ENCODE measurements at regions not wholly inside any gene's neighbourhood (a gene's known extent, or its start where the extent isn't known, plus 50 kb on each side); places are given as distances from the start of the nearest gene placed in this dataset.
"Not testable (repeated sequence)": the region's sequence is repeated elsewhere in the genome, so short reads cannot be mapped to it uniquely, and the experiment has no call there.

DNA sequence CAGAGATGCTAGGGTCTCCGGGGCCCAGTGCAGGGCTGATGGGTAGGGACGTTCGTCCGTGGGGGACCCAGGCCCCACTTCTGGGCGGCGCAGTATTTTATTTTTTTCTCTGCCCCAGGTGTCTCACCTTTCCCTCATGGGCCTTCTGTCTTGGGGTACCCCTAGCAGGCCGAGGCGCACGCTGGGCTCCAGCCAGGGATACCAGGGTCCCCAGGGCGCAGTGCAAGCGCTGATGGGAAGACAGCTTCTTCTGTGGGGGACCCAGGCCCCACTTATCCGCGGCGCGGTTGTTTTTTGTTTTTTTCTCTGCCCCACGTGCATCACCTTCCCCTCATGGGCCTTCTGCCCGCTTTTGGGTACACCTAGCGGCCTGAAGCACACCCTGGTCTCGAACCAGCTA, 1572.8 kb downstream of the TSPY10 start:
- DNase-seq; H3K9me3 ChIP-seq (ENCODE audit: control insufficient read depth, low read length); H3K4me1 ChIP-seq (ENCODE audit: control insufficient read depth in 1 of 2, insufficient read depth in 2 of 2, low read length in 2 of 2); H3K36me3 ChIP-seq (ENCODE audit: control insufficient read depth in 1 of 2, insufficient read depth in 2 of 2, low read length in 1 of 2); ATAC-seq (ENCODE audit: low FRiP score); H3K27me3 ChIP-seq (ENCODE audit: control insufficient read depth in 1 of 2, insufficient read depth in 2 of 2, low read length in 1 of 2); H3K27ac ChIP-seq (ENCODE audit: low read depth in 1 of 2, low read length in 2 of 2); H3K4me3 ChIP-seq (ENCODE audit: low read length in 2 of 2); intact Hi-C loops (cut with DNase I): not testable (repeated sequence)
- WGBS, 2 donors, result 59 to 75% methylated on average over 4 to 19 of the region's 19 CpGs

DNA sequence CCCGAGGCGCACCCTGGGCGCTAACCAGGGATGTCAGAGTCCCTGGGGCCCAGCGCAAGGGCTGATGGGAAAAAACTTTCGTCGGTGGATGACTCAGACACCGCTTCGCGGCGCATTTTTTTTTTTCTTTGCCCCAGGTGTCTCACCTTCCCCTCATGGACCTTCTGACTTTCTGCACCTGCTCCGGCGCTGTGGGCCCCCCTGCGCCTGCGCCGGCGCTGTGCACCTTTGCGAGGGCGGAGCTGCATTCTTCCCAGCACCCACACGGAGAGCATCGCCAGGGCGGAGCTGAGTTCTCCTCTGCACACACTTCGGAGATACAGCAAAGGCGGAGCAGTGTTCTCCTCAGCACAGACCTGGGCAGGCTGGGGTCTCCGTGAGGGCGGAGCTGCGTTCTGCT, 1575.3 kb downstream of the TSPY10 start:
- H3K27ac ChIP-seq (ENCODE audit: low read depth in 1 of 2, low read length in 2 of 2); H3K36me3 ChIP-seq (ENCODE audit: control insufficient read depth in 1 of 2, insufficient read depth in 2 of 2, low read length in 1 of 2); DNase-seq; H3K9me3 ChIP-seq (ENCODE audit: control insufficient read depth, low read length); H3K27me3 ChIP-seq (ENCODE audit: control insufficient read depth in 1 of 2, insufficient read depth in 2 of 2, low read length in 1 of 2); H3K4me1 ChIP-seq (ENCODE audit: control insufficient read depth in 1 of 2, insufficient read depth in 2 of 2, low read length in 2 of 2); ATAC-seq (ENCODE audit: low FRiP score); H3K4me3 ChIP-seq (ENCODE audit: low read length in 2 of 2); intact Hi-C loops (cut with DNase I): not testable (repeated sequence)
- 57 to 61% methylated on average over 10 to 26 of the region's 26 CpGs for whole genome bisulfite sequencing, 2 donors

DNA sequence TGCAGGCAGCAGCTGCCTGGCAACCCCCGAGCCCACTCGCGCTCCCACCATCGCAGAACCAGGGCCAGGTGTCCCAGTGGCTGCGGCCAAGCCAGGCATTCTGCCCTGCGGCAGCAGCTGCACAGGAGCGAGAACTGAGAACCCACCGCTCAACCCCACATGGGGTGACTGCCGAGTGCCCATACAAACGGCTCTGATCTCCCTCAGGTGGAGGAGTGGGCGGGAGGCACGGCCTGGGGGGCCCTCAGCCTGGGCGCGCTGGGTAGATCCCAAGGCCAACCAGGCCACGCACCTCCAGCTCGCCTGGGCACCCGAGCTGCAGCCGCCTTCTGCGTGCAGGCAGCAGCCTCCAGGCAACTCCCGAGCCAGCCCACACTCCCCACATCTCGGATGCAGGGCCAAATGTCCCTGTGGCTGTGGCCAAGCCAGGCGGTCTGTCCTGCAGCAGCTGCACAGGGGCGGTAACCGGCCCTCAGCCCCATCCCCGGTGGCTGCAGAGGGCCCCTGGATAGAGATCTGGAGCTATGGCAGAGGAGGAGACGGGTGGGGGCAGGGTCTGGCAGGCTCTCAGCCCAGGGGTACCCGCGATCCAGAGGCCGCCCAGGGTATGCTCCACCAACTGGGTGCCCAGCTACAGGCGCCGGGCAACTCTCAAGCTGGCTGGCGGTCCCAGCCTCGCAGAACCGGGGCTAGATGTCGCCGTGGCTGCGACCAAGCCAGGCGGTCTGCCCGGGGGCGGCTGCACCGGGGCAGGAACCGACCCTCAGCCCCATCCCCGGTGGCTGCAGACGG, 1579.6 kb downstream of the TSPY10 start:
- DNase-seq; H3K36me3 ChIP-seq (ENCODE audit: control insufficient read depth in 1 of 2, insufficient read depth in 2 of 2, low read length in 1 of 2); ATAC-seq (ENCODE audit: low FRiP score); intact Hi-C loops (cut with DNase I); H3K4me1 ChIP-seq (ENCODE audit: control insufficient read depth in 1 of 2, insufficient read depth in 2 of 2, low read length in 2 of 2); H3K9me3 ChIP-seq (ENCODE audit: control insufficient read depth, low read length); H3K27me3 ChIP-seq (ENCODE audit: control insufficient read depth in 1 of 2, insufficient read depth in 2 of 2, low read length in 1 of 2); H3K27ac ChIP-seq (ENCODE audit: low read depth in 1 of 2, low read length in 2 of 2); H3K4me3 ChIP-seq (ENCODE audit: low read length in 2 of 2): not testable (repeated sequence)
- 55 to 60% methylated on average over 32 to 44 of the region's 44 CpGs for WGBS, 2 donors

DNA sequence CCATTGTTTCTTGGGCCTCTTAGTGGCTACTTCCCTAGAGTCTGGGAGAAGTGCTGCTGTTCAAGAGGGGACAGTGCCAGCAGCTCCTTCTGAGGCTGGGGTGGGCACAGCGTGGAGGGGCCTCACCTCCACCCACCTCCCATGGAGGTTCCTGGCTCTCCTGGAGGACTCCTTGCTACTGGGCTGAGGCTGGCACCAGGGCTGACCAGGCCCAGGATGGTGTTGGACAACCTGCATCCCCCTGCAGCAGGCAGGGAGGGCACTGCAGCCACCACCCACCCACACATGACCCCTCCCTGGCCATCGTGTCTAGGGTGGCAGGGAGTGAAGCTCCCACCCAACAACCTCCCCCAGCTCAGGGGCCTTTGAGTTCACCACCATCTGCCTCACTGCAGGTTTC, 1549.3 kb upstream of the USP9Y start:
- DNase-seq; H3K9me3 ChIP-seq (ENCODE audit: control insufficient read depth, low read length); H3K4me3 ChIP-seq (ENCODE audit: low read length in 2 of 2); H3K36me3 ChIP-seq (ENCODE audit: control insufficient read depth in 1 of 2, insufficient read depth in 2 of 2, low read length in 1 of 2); intact Hi-C loops (cut with DNase I); H3K27ac ChIP-seq (ENCODE audit: low read depth in 1 of 2, low read length in 2 of 2); H3K4me1 ChIP-seq (ENCODE audit: control insufficient read depth in 1 of 2, insufficient read depth in 2 of 2, low read length in 2 of 2); ATAC-seq (ENCODE audit: low FRiP score); H3K27me3 ChIP-seq (ENCODE audit: control insufficient read depth in 1 of 2, insufficient read depth in 2 of 2, low read length in 1 of 2): not testable (repeated sequence)
- WGBS, 2 donors, result 72% methylated on average over 2 of the region's 2 CpGs; no CpG with 5 or more reads in 1 of the 2 donors

- H3K27me3 ChIP-seq (ENCODE audit: control insufficient read depth in 1 of 2, insufficient read depth in 2 of 2, low read length in 1 of 2); H3K36me3 ChIP-seq (ENCODE audit: control insufficient read depth in 1 of 2, insufficient read depth in 2 of 2, low read length in 1 of 2); H3K9me3 ChIP-seq (ENCODE audit: control insufficient read depth, low read length); H3K4me1 ChIP-seq (ENCODE audit: control insufficient read depth in 1 of 2, insufficient read depth in 2 of 2, low read length in 2 of 2); DNase-seq; H3K4me3 ChIP-seq (ENCODE audit: low read length in 2 of 2); H3K27ac ChIP-seq (ENCODE audit: low read depth in 1 of 2, low read length in 2 of 2); ATAC-seq (ENCODE audit: low FRiP score); intact Hi-C loops (cut with DNase I): not testable (repeated sequence)
- 42% methylated on average over 21 of the region's 21 CpGs; no CpG with 5 or more reads in 1 of the 2 donors for WGBS, 2 donors
Measured at GRCh38 chrY:11156100-11156499, 1544.9 kb upstream of the USP9Y start.

- H3K27ac ChIP-seq (ENCODE audit: low read depth in 1 of 2, low read length in 2 of 2); DNase-seq; H3K9me3 ChIP-seq (ENCODE audit: control insufficient read depth, low read length); intact Hi-C loops (cut with DNase I); H3K4me1 ChIP-seq (ENCODE audit: control insufficient read depth in 1 of 2, insufficient read depth in 2 of 2, low read length in 2 of 2); H3K4me3 ChIP-seq (ENCODE audit: low read length in 2 of 2); H3K27me3 ChIP-seq (ENCODE audit: control insufficient read depth in 1 of 2, insufficient read depth in 2 of 2, low read length in 1 of 2); ATAC-seq (ENCODE audit: low FRiP score); H3K36me3 ChIP-seq (ENCODE audit: control insufficient read depth in 1 of 2, insufficient read depth in 2 of 2, low read length in 1 of 2): not testable (repeated sequence)
- 82% methylated on average over 11 of the region's 11 CpGs; no CpG with 5 or more reads in 1 of the 2 donors for WGBS, 2 donors
Measured at GRCh38 chrY:11156846-11157245, 1544.2 kb upstream of the USP9Y start.

DNA sequence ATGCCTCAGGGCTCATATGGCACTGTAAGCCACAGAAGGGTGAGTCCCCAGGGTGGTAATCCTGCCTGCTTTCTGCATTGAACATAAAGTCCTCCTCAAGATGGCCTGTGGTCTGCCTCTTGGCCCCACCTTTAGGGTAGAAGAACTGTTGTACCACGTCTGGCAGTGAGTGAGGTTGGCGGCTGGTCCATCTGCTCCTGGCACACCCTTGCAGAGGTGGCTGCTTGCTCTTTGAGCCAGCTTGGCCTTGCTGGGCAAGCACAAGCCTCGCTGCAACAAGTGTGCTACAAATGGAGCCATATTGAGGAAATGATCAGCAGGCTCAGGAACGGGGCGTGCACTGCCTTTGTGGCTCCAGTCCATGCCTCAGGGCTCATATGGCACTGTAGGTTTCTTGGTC, 1524.0 kb upstream of the USP9Y start:
- H3K36me3 ChIP-seq (ENCODE audit: control insufficient read depth in 1 of 2, insufficient read depth in 2 of 2, low read length in 1 of 2); H3K4me1 ChIP-seq (ENCODE audit: control insufficient read depth in 1 of 2, insufficient read depth in 2 of 2, low read length in 2 of 2); H3K4me3 ChIP-seq (ENCODE audit: low read length in 2 of 2); H3K27me3 ChIP-seq (ENCODE audit: control insufficient read depth in 1 of 2, insufficient read depth in 2 of 2, low read length in 1 of 2); intact Hi-C loops (cut with DNase I); ATAC-seq (ENCODE audit: low FRiP score); H3K27ac ChIP-seq (ENCODE audit: low read depth in 1 of 2, low read length in 2 of 2); H3K9me3 ChIP-seq (ENCODE audit: control insufficient read depth, low read length): not testable (repeated sequence)
- DNase-seq, result peak; percentile 40 to 55
- 76% methylated on average over 5 of the region's 5 CpGs; no CpG with 5 or more reads in 1 of the 2 donors for WGBS, 2 donors

DNA sequence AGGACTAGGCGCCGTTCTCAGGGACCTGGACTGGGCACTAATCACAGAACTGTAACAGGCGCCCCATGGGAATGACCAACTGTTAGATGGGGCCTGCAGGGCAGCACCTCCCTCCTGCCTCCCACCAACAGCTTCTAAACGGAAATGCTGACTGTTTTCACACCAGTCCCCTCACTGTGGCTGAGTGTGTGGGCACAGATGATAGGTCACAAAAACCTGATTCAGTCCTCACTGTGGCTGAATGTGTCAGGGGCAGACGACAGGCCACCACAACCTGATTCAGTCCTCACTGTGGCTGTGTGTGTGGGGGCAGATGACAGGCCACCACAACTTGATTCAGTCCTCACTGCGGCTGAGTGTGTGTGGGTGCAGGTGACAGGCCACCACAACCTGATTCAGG, 1499.9 kb upstream of the USP9Y start:
- H3K27ac ChIP-seq (ENCODE audit: low read depth in 1 of 2, low read length in 2 of 2); H3K4me1 ChIP-seq (ENCODE audit: control insufficient read depth in 1 of 2, insufficient read depth in 2 of 2, low read length in 2 of 2); H3K4me3 ChIP-seq (ENCODE audit: low read length in 2 of 2); H3K36me3 ChIP-seq (ENCODE audit: control insufficient read depth in 1 of 2, insufficient read depth in 2 of 2, low read length in 1 of 2); intact Hi-C loops (cut with DNase I); DNase-seq; ATAC-seq (ENCODE audit: low FRiP score); H3K9me3 ChIP-seq (ENCODE audit: control insufficient read depth, low read length); H3K27me3 ChIP-seq (ENCODE audit: control insufficient read depth in 1 of 2, insufficient read depth in 2 of 2, low read length in 1 of 2): not testable (repeated sequence)
- WGBS, 2 donors, result 70 to 100% methylated on average over 1 to 6 of the region's 6 CpGs

DNA sequence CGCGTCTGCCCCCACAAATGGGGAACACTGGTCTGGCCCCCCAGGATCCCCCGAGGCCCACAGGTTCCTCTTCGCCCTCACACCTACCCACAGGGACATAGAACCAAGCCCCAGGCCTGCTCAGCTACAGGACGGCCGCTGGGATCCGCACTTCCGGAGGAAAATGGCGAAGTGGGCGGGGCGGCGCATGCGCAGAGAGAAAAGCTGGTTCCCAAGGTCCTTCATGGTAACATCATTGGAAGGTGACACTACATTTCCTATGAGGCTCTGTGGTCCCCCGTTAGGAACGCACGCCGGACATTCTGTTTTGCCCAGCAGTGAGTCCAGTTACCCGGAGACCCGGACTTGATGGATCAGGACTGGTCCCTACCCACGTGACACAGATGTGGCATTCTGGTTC, 1486.2 kb upstream of the USP9Y start:
- intact Hi-C loops (cut with DNase I); DNase-seq; H3K27ac ChIP-seq (ENCODE audit: low read depth in 1 of 2, low read length in 2 of 2); H3K9me3 ChIP-seq (ENCODE audit: control insufficient read depth, low read length); H3K27me3 ChIP-seq (ENCODE audit: control insufficient read depth in 1 of 2, insufficient read depth in 2 of 2, low read length in 1 of 2); H3K4me3 ChIP-seq (ENCODE audit: low read length in 2 of 2); H3K36me3 ChIP-seq (ENCODE audit: control insufficient read depth in 1 of 2, insufficient read depth in 2 of 2, low read length in 1 of 2); ATAC-seq (ENCODE audit: low FRiP score); H3K4me1 ChIP-seq (ENCODE audit: control insufficient read depth in 1 of 2, insufficient read depth in 2 of 2, low read length in 2 of 2): not testable (repeated sequence)
- WGBS, 2 donors, result 45 to 100% methylated on average over 1 to 20 of the region's 20 CpGs

All from aorta (tissue), 5 donors.